HG03025 (cell line): ENCODE measurements at regions not wholly inside any gene's neighbourhood (a gene's known extent, or its start where the extent isn't known, plus 50 kb on each side); places are given as distances from the start of the nearest gene placed in this dataset.

Experiments
- ATAC-seq: cut with Tn5 transposase; IDR thresholded peaks from one replicate; pipeline ENCODE4 v1.9.1; 2021; ENCODE audit warnings: mild to moderate bottlenecking, moderate library complexity; ENCODE audit not compliant: unreplicated experiment, low FRiP score

DNA sequence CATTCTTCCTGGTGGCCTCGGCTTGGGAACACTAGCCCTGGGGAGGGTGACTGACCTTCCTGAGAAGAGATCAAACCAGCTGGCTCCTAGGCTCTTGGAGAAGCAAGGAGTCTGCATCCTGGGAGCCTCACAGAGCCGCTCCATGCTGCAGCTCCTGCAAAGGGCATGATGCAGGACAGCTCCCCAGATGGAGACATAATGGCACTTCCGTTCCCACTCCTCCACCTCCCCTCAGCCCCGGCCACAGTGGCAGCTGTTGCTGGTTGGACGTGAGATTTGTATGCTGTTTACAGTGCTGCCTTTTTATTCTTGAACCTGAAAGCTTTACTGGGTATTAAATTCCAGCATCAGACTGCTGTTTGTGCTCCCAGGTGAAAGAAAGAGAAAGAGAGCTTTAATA, 83.7 kb upstream of the CTTNBP2NL start:
- no peak for ATAC-seq

DNA sequence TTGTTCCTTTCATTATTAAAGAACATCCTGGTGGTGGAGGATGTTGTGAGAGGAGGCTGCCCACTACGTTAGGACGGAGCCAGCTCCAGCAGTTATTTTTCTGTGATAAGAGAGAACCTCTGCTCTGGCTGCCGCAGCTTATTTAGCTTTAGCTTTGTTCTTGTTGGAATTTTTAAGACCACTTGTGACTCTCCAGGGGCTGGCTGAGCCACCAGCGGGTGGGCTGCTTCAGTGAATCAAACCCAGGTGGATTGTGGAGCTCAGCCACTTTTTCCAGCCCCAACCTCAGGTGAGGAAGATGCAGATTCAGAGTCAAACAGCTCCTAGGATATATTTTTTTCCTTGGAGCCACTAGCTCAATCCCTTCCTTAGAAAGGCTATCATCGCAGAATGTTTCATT, 83.1 kb upstream of the CTTNBP2NL start:
- no peak for ATAC-seq

DNA sequence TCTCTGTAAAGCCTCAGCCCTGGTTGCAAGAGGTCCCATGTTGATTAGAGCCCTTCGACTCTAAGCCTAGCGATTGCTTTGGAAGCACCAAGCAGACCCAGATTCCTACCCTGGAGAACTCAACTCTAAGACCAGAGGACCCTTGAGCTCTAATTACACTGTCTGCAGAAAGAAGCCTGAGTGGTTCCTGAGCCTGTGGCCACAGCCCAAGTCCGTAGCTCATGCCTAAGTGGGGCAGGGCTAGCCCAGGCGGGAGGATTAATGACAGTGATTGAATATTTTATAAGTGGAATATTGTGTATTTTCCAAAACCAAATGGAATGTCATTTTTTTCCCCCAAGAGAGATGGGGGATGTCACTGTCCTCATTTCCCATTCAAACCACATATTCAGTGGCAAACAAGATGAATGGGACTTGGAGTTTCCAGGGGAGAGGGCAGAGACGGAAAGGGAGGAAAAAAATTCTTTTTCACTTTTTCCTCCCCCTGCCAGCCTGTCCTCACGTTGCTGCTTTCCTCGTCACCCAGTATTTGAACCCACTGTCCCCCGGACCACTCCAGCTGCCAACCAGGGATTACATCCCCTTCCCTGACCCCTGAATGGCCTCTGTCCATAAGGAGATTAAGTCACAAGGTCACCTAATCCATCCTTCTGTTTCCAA, 79.6 kb upstream of the CTTNBP2NL start:
- no peak for ATAC-seq

DNA sequence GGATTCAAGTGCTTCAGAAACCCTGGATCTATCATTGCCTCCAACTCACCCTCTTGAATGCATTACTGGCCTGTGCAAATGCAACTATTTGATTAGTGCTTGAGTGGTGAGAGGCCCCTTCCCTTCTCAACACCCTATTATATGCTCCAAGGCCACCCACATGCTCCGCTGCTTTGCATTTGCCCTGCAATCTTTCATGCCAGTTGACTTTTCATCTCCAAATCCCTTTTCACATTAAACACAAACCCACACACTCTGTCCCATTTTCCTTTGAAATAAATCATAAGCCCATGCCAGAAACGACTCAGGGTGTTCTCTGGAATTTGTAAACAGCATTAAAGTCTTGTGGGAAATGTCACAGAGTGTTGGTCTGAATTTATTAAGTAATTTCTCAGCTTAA, 78.9 kb upstream of the CTTNBP2NL start:
- no peak for ATAC-seq

DNA sequence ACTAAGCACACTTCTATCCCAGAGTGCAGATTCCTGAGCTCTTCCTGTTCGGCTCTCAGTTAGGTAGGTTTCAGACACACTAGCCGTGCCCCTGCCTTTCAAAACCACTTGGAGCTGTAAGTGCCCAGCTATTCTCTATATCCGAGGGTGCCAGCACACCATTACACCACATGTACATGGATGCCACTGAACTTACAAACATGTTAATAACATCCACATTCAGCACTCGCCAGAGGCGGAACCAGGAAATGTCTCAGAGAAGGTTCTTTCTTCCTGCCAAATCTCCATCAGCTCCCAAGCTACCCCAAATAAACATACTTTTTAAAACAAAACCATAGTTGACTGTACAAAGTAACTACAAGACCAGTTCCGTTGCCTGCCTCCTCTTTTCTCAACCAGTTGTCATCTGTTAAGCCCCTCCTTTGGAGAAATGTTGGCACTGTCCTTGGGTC, 78.4 kb upstream of the CTTNBP2NL start:
- ATAC-seq, result no peak

DNA sequence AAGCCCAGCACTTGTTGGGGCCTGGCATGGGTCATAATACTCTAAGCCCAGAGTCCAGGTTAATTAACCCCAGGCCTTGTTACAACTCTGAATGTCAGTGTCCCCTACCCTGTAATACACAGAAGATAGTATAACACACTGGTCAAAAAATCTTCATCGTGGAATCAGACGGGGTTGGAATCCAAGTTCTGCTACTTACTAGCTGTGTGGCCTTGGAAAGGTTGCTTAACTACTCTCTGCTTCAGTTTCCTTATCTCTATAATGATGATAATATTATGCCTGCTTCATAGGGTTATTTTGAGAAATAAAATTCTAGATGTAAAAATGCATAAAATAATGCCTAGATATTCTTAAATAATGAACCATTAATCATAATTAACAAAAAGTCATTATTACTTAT, 77.8 kb upstream of the CTTNBP2NL start:
- no peak for ATAC-seq

DNA sequence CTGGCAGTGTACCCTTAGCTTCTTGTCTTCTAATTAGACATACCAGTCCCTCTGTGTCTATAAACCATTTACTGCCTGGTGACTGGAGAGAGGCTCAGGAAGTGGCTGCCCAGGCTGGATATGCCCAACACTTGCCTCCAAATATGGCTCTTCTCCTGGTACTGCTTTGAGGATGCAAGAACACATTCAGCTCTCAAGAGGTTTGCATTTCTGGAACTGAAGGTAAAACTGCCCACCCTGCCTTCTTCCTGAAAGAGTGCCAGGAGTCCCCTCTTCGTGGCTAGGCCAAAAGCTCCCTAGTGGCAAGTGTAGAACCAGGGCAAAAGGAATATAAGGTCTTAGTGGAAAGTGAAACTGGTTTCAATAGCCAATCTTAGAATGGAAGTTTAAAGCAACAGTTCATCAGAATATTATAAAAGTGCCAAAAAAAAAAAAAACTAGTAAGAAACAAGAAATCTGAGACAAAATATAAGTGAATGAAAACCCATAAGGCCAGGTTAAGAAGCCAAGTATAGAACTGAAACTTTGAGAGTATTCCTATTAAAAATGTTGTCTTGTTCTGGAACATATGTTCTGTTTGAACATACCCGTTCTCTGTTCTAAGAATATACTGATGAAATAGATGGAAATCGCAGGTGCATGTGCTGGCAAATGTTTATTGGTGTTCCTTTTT, 77.2 kb upstream of the CTTNBP2NL start:
- no peak for ATAC-seq

DNA sequence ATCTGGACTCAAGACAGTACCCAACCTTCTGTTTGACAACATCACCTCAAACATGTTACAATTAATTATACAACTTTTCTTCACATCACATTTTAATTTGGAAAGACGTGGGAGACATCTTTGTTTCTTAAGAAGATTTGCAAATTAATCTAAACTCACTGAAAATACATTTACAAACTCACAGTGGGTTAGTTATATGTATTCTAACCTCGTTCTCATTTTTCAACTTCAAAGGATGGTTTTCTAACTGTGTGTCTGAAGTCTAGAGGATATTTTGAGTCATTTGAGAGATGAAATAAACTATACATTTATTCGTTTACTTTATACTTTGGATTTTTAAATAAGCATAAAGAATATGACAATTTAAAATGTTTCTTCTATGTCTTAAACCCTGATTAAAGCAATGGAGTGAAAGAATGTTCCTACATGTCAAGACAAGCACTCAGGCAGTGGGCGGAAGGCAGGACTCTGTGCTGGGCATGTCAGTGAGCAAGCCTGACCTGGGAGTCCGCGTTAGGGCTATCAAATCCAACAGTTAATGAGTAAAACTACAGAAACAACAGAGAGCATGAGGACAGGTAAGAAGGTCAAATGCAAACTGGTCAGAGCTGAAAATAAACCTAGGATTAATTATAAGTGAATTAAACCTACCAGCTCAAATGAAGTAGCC, 76.5 kb upstream of the CTTNBP2NL start:
- no peak for ATAC-seq

DNA sequence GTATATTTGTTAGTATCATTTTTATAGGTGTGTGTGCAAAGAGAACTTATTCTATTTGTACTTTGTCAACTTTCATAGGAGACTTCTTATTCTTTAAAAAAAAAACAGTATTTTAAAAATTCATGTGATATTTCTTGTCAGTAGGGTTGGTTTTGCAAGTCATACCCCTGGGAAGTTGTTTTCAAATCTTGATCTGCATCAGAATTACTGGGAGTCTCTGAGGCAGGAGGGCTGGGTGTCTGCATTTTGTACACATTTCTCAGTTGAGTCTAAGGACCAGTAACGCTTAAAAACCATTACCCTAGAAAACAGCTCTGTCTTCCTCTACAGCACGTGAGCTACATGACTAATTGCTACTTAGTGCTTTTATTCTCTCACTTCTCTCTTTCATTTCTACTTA, 76.0 kb upstream of the CTTNBP2NL start:
- no peak for ATAC-seq

DNA sequence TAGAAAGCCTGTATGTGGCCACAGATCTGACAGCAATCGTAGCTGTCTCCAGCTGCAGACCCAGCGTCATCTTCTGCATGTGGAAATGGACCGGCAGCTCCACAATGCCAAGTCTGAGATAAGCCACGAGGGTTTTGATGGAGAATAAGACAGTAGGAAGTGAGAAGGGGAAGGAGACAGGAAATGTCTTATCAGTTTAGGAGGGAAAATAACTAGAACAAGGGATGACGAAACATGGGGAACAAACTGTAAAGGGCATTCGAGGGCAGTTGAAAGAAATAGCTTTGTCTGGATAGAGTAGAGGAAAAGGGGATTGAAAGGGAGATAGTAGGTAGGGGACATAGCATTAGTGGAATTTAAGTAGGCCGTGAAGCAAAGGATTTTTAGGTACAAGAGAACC, 74.0 kb upstream of the CTTNBP2NL start:
- ATAC-seq, result no peak

DNA sequence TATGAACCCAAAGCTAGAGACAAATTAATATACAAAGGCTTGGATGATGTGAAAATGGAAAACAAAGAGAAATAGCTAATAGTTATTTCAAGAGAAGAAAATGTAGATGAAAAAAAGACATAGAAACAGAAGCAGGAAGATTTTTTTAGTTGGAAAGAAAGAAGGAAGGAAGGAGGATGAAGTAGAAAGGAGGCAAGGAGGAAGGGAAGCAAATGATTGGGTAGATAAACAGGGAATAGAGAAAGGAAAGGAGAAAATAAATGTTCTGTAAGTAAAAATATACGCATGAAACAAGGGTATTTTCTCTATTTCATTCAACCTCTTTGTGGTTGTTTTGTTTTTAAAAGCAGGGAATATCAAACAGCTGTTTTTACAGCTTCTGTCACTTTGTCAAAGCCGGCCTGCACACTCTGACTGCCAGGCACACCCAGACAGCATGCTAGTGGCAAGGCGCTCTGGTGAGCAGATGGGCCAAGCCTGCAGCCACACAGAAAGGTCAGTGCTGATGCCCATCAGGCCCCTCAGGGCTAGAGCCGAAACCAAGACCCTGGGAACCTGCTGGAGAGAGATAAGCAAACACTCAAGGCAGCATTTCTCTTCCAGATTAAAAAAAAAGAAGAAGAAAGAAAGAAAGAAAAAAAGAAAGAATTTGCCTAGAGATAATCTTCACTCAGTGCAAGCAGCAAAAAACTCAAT, 72.9 kb upstream of the CTTNBP2NL start:
- ATAC-seq, result no peak

DNA sequence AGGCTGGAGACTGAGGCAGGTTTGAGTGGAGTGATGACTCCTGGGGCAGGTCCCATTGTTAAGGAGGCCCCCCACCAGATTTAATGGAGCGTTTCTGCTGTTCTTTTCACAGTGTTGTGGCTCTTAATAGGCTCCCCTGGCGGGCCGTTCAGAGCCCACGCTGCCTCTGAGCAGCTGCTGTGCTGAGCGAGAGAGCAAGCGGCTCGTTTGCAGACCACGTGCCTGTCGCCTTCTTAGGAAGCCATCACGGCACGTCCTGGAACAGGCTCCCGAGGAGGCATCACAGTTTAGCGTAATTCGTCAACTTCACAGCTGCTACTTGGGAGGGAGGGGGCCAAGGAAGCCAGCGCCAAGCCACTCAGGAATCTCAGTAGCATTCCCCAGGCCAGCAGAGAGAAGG, 70.5 kb upstream of the CTTNBP2NL start:
- no peak for ATAC-seq

DNA sequence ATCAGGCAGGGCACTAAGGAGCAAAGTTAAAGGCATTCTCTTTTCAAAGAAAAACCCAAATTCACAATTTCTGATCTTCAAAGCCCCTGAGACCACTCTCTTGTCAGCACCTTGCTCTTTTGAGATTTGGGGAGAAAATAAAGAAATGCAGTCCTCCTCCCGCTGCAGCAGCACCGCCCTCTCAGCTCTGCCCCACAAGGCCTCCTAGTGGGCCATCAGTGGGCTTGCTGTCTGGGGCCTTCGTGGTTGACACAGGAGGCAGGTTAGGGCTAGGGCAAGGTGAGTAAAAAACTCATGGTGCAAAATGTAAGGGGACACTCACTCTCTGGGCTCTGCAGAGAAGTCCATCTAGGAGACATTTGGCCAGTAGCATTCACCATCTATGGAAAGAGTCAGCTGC, 67.4 kb upstream of the CTTNBP2NL start:
- no peak for ATAC-seq

DNA sequence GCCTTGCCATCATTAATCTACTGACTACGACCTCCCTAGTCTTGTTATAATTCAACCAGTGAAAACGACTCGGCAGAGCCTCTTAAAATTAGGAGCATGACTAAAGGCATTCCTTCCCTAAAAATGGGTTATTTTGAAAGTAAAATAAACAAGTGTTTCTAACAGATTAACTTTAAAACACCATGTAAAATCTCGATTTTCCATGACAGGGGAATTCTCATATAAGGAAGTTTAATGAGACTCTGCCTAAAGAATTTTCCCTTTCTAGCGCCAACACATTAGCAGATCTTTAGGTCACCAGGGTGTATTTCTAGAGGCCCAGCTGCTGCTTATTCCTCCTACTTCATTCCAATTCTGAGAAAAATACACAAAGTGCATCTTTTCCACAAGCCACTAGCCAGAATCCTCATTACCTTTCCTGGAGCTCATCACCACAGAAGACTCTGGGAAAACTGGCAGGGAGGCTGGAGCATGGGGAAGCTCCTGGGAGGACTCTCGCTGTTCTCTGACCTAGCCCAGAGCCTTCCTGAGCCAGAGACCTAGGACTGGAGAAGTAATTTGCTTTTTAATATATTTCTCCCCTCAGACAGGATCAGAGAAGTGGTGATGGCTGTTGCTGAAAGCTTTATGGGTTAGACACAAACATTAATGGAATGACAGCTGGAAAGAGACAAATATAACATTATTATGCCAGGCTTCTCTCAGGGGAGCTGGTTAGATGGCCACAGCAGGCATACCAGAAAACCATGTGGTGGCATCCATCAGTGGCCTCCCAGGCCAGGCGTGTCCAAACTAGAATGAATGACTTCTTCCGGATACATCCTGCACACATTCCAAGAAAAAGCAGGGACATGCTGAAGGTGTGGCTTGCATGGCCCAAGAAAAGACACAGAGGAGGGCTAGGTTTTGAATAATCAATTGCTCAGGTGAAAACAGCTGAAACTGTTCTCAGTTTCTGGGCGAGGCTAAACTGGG, 63.6 kb upstream of the CTTNBP2NL start:
- ATAC-seq, result no peak

DNA sequence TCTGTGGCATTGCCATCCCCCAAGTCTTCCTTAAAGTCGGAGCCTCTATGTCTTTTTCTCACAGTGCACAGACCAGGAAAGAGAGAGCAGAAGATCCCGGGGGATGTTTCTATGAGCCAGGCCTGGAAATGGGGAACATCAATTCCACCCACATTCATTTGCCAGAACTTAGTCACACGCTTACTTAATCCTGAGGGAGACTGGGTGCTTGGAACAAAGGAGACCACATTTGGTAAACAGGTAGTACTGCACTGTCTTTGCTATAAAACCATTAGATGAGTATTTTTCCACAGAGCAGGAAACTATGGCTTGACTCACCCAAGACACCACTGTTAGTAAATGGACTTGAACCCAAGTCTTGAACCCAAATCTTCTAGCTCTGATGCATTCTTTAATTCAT, 60.7 kb upstream of the CTTNBP2NL start:
- ATAC-seq, result no peak

DNA sequence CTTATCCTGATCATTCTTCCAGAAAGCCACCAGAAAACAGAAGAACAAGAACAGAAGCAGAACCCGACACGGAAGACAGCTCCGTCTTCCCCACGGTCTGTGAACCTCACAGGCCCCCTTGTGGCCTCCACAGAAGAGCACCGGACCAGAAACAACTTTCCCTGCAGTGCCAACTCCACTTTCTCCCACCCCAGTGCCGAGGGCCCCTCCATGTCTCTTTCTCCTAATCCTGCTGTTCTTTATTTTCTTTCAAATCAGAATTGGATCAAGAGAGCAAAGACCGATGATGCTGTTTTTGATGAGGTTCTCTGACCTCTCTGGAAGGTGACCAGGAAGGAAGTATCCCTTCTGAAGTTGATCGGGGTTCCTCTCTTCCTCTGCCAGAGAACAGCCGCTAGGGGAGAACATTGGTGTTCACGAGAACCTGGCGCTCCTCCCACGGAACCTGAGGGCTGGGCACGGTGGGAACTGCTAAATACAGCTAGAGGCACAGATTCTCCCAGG, 58.9 kb upstream of the CTTNBP2NL start:
- no peak for ATAC-seq

DNA sequence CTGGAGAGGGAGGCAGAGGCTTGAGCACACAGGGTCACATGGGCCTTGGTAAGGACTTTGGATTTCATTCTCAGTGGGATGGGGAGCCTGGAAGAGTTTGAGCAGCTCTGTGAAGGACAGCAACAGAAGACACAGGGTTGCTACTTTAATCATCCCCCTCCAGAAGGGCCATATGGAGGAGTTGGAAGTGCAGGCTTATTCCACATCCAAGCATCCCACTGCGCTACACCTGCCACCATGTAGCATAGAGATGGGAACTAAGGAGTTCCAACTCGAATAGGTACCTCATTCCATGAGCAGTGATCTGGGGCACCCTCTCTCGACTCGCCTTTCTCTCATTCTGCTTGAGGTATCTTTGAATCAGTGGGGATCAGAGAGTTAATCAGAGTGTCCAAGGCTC, 54.0 kb upstream of the CTTNBP2NL start:
- ATAC-seq, result no peak

DNA sequence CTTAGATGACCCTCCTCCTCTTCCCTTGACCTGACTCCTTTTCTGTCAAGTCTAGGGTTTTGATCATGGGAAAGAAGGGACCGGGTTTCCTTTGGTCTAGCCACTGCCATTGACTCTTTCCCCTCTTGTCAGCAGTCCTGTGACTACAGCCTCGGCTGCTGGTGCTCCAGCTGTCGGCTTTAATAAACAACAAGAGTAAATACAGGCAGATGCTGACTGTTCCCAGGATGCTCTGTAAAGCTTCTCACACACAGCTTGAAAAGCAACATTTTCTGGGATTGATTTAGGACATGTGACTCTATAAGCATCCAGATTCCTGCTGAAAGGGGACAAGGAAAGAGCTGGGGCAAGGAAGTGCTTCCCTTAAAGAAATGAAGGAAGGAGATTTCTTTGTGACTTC, 53.5 kb upstream of the CTTNBP2NL start:
- ATAC-seq, result no peak

DNA sequence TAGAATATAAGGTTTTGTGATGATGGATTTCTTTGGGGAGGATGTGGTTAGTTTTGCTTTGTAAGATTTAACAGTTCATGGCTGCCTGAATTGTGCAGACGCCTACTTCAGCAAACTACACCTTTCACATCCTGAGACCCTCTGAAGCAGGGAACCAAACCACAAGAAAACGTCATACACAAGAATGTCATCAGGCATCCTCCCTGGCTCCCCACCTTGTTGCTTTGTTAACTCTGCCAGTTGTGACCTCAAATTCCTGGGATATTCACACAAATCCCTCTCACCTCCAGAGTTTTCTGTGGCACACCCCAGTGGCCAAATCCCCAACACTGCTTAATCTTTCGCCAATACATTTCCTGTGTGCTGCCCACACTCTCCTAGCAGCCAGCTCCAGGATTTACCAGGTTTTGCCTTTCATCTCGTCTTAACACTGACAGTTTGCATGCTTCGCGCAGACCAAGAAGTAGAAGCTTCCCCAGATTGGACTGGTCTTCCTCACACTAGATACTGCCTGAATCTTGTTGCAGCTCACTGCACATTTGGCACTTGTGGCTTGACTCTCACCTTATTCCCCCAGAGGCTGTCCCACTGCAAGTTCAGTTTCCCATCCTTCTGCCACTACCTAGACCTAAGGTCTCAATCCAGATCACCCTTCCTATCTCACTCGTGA, 51.1 kb upstream of the CTTNBP2NL start:
- ATAC-seq, result no peak
